ENCODE measurements at regions not wholly inside any gene's neighbourhood (a gene's known extent, or its start where the extent isn't known, plus 50 kb on each side); places are given as distances from the start of the nearest gene placed in this dataset.

GRCh38 chr17:70780031-70780430, 610.7 kb downstream of the KCNJ2 start:
- Histone ChIP-seq H3K4ac (ENCODE audit: low read depth, low read length) (no peak overlapping the region), H3K4me2 (ENCODE audit: low read depth, low read length) (no peak overlapping the region), H3K4me1 (ENCODE audit: control insufficient read depth, insufficient read depth, low read length) (no peaks in the 10 kb centered on the region), H4K5ac (ENCODE audit: low read depth, low read length) (no peak overlapping the region), H3K14ac (replicated peaks; ENCODE audit: low read depth, low read length) (no peak overlapping the region), H3K18ac (ENCODE audit: low read depth, low read length) (no peak overlapping the region), H2AK9ac (replicated peaks; ENCODE audit: low read depth, low read length, poor library complexity) (no peak overlapping the region), H3K9me3 (ENCODE audit: control insufficient read depth, insufficient read depth, low read length) (no peaks in the 10 kb centered on the region), H3K27ac (ENCODE audit: insufficient read depth, low read length) (no peak overlapping the region), H3K23ac (ENCODE audit: low read depth, low read length) (no peak overlapping the region), H3K9me1 (ENCODE audit: insufficient read depth, low read length) (no peaks in the 10 kb centered on the region), H4K91ac (ENCODE audit: insufficient read depth, low read depth, low read length) (no peak overlapping the region), H3K56ac (ENCODE audit: extremely low read depth, insufficient read depth, low read length) (no peak overlapping the region), H4K8ac (ENCODE audit: low read depth in 2 of 2, low read length in 2 of 2) (no peak overlapping the region), H2BK120ac (ENCODE audit: low read depth, low read length) (no peak overlapping the region), H2AFZ (replicated peaks; ENCODE audit: low read length, poor library complexity) (peak overlapping the region; percentile 36), H2BK5ac (ENCODE audit: low read depth, low read length, poor library complexity, severe bottlenecking) (no peak overlapping the region), H3K9ac (ENCODE audit: low read depth, low read length) (no peak overlapping the region), H3K4me3 (ENCODE audit: insufficient read depth, low read depth, low read length) (no peak overlapping the region), H2BK20ac (ENCODE audit: low read depth, low read length) (no peak overlapping the region), H3K79me1 (ENCODE audit: low read depth in 1 of 2, low read length in 2 of 2) (no peaks in the 10 kb centered on the region), H2BK15ac (ENCODE audit: low read depth, low read length) (no peak overlapping the region), H4K20me1 (ENCODE audit: insufficient read depth, low read length) (no peaks in the 10 kb centered on the region), H2AK5ac (ENCODE audit: low read depth, low read length) (no peak overlapping the region), H3K36me3 (ENCODE audit: control insufficient read depth, insufficient read depth, low read length) (no peaks in the 10 kb centered on the region), H3K27me3 (ENCODE audit: control insufficient read depth, insufficient read depth, low read length) (no peaks in the 10 kb centered on the region)
- ChIA-PET CTCF (interaction anchor here (1.2 kb wide), 1 partner anchor 13 kb away, joined by 3 read pairs; no protein-coding TSS in a partner anchor), POLR2A (ENCODE audit: unreplicated experiment) (no interaction called here)
- no CpG with 5 or more reads among the region's 2 CpGs for WGBS, 2 experiments (ENCODE audit: extremely low coverage in 2 of 2, insufficient read length in 1 of 2)
- intact Hi-C loops (cut with micrococcal nuclease): no loop called here
- ATAC-seq (ENCODE audit: low read depth) (no peak), DNase-seq (peak; percentile 55)
- TF ChIP-seq BHLHE40 (IDR thresholded peaks at IDR 0.05; ENCODE audit: low read depth, low read length) (no peak), RCOR1 (IDR thresholded peaks at IDR 0.05; ENCODE audit: insufficient replicate concordance, low read length) (no peak)
- in situ Hi-C loops (cut with MboI; ENCODE audit: low sequenced_read_pairs): loop anchor here (25.0 kb wide), 1 partner anchor 682 kb away; no protein-coding TSS in a partner anchor
- no TSS peak for BruUV-seq (replicated peaks)
- dilution Hi-C loops (cut with HindIII; ENCODE audit: low sequenced_read_pairs, unreplicated experiment): no loop called here

Data from IMR-90 (cell line).